ENCODE measurements at regions not wholly inside any gene's neighbourhood (a gene's known extent, or its start where the extent isn't known, plus 50 kb on each side); places are given as distances from the start of the nearest gene placed in this dataset.
A peak's percentile ranks its signal among the peaks of the same experiment; 100 is the strongest.

DNA sequence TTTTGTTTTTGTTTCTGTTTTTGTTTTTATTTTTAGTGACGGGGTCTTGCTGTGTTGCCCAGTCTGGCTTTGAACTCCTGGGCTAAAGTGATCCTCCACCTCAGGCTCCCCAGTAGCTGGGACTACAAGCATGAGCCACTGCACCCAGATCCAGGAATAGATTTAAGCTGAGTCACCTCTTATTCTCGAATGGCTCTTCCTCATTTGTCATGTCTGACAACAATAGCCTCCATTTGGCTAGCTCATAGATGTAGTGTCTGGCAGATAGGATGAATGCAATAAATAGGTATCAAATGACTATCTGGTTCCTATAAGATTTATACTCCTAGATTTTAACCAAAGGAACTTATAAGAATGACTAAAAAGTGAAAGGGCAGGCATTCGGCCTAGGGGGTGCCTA is 172.9 kb downstream of the TMEM26 start:
- Histone ChIP-seq H3K4me3 (no peak overlapping the region), H3K9me3 (no peaks in the 10 kb centered on the region), H3K4me1 (no peaks in the 10 kb centered on the region), H3K27me3 (no peaks in the 10 kb centered on the region), H3K36me3 (no peaks in the 10 kb centered on the region), H3K27ac (no peak overlapping the region)
- intact Hi-C loops (cut with DNase I; ENCODE audit: low total_unique reads) = no loop called here
- DNase-seq = no peak
- no peak for TF ChIP-seq CTCF (IDR thresholded peaks at IDR 0.05)
- TF ChIP-seq POLR2A (IDR thresholded peaks at IDR 0.05) = no peak

DNA sequence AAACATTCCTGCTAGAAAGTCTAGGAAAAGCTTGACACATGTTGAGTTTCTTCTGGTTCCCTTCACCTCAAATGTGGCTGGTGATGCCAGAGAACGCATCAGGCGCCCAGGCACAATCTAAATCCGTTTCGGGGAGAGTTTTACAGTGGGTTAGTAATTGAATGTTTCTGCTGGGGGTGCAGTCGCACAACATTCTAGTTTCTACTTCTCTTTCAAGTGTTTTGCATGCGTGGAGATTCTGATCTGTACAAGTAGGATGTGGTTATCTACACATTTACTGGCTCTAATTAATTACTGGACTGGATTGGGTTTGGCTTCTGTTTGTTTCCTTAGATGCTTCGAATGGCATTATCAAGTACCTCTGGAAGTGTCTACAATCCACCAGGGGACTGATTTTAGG is 173.8 kb downstream of the TMEM26 start:
- Histone ChIP-seq H3K27me3 (no peaks in the 10 kb centered on the region), H3K9me3 (no peaks in the 10 kb centered on the region), H3K36me3 (no peaks in the 10 kb centered on the region), H3K4me1 (no peaks in the 10 kb centered on the region), H3K27ac (no peak overlapping the region), H3K4me3 (no peak overlapping the region)
- TF ChIP-seq CTCF (IDR thresholded peaks at IDR 0.05) = no peak
- no peak for TF ChIP-seq POLR2A (IDR thresholded peaks at IDR 0.05)
- DNase-seq = no peak
- intact Hi-C loops (cut with DNase I; ENCODE audit: low total_unique reads) = no loop called here

GRCh38 chr10:61278556-61278955 is 174.6 kb downstream of the TMEM26 start:
- Histone ChIP-seq H3K4me1 (no peaks in the 10 kb centered on the region), H3K27me3 (no peaks in the 10 kb centered on the region), H3K4me3 (no peak overlapping the region), H3K36me3 (no peaks in the 10 kb centered on the region), H3K9me3 (no peaks in the 10 kb centered on the region), H3K27ac (no peak overlapping the region)
- TF ChIP-seq CTCF (IDR thresholded peaks at IDR 0.05) = no peak
- TF ChIP-seq POLR2A (IDR thresholded peaks at IDR 0.05) = no peak
- DNase-seq = no peak
- intact Hi-C loops (cut with DNase I; ENCODE audit: low total_unique reads) = no loop called here

DNA sequence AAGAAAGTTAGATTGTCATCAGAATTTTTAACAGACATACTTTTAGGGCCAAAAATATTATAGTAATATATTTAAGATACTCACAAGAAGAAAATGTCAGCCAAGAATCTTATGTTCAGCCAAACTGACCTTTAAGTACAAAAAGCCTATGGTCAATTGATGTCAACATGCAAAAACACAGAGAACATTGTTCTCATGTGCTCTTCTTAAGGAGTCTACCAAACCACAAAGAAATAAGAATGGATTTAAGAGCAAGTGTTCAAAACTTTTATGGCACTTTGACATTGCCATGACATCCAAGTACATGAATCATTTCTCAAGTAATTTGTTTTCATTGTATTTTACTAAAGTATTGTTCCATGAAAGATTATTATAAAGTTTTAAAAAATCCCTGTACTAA is 180.4 kb downstream of the TMEM26 start:
- no peak overlapping the region for H3K27ac ChIP-seq
- H3K27me3 ChIP-seq = no peaks in the 10 kb centered on the region
- H3K4me3 ChIP-seq = no peak overlapping the region
- intact Hi-C loops (cut with DNase I; ENCODE audit: low total_unique reads) = no loop called here
- no peaks in the 10 kb centered on the region for H3K4me1 ChIP-seq
- no peaks in the 10 kb centered on the region for H3K9me3 ChIP-seq
- no peak for DNase-seq
- TF ChIP-seq CTCF (IDR thresholded peaks at IDR 0.05) (no peak), POLR2A (IDR thresholded peaks at IDR 0.05) (no peak)
- no peaks in the 10 kb centered on the region for H3K36me3 ChIP-seq

DNA sequence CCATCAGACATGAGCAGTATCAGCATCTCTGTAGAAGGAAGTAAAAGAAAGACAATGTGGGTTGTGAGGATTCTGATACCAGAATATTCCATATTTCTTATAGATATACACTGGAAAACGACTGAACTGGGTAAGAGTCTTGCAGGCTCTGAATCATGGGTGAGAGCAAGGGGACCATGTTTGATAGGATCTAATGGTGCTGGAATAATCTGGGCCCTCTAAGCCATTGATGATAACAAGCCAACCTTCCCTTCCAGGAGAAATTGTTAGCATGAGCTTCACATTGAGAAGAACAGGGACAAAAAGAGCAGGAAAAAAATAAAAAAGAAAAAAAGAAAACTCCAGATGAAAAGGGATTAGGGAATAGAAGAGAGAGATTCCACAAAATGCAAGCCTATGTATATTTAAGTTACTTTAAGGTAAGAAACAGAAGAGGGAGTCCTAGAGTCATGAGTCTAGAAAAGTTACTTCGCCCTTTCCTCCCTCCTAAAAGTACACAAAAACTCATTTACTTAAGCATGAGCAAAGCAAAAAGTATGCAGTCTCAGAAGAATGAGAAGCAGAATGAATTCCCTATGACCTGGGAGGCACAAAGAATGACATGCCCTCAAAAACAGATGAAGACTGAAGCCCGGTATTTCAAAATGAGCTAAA is 181.9 kb downstream of the TMEM26 start:
- Histone ChIP-seq H3K4me3 (no peak overlapping the region), H3K9me3 (no peaks in the 10 kb centered on the region), H3K4me1 (no peaks in the 10 kb centered on the region), H3K36me3 (no peaks in the 10 kb centered on the region), H3K27me3 (no peaks in the 10 kb centered on the region), H3K27ac (peak overlapping the region in 1 of 2 donors; percentile 1)
- DNase-seq = no peak
- intact Hi-C loops (cut with DNase I; ENCODE audit: low total_unique reads) = no loop called here
- TF ChIP-seq POLR2A (IDR thresholded peaks at IDR 0.05) (no peak), CTCF (IDR thresholded peaks at IDR 0.05) (no peak)

Measured in uterus (tissue), 3 donors.